Epidermal melanocyte (primary cell): ENCODE measurements at regions not wholly inside any gene's neighbourhood (a gene's known extent, or its start where the extent isn't known, plus 50 kb on each side); places are given as distances from the start of the nearest gene placed in this dataset.
"Not testable (repeated sequence)": the region's sequence is repeated elsewhere in the genome, so short reads cannot be mapped to it uniquely, and the experiment has no call there.

Source experiments
- DNase-seq: peaks from one replicate; pipeline ENCODE4 v3.0.0; 2011; ENCODE audit warnings: low spot score; ENCODE audit not compliant: insufficient read length

GRCh38 chrX:121169099-121170035 lies 122.0 kb downstream of the GLUD2 start:
- DNase-seq = no peak

GRCh38 chrX:121172703-121173102 lies 125.3 kb downstream of the GLUD2 start:
- DNase-seq = no peak

GRCh38 chrX:121179972-121180371 lies 132.6 kb downstream of the GLUD2 start:
- DNase-seq = no peak

GRCh38 chrX:121191779-121192178 lies 144.4 kb downstream of the GLUD2 start:
- DNase-seq = no peak

- no peak for DNase-seq
Observed at GRCh38 chrX:121195719-121196118, 148.3 kb downstream of the GLUD2 start.

- not testable (repeated sequence) for DNase-seq
Observed at GRCh38 chrX:121196872-121197444, 149.5 kb downstream of the GLUD2 start.

GRCh38 chrX:121208563-121208962 lies 161.2 kb downstream of the GLUD2 start:
- DNase-seq = no peak

- DNase-seq = no peak
Observed at GRCh38 chrX:121216641-121217374, 169.4 kb downstream of the GLUD2 start.

GRCh38 chrX:121221322-121221977 lies 174.0 kb downstream of the GLUD2 start:
- DNase-seq = no peak

GRCh38 chrX:121227888-121228287 lies 180.5 kb downstream of the GLUD2 start:
- DNase-seq = no peak

- no peak for DNase-seq
Observed at GRCh38 chrX:121231566-121232358, 184.4 kb downstream of the GLUD2 start.

- DNase-seq = no peak
Observed at GRCh38 chrX:121236040-121236439, 188.6 kb downstream of the GLUD2 start.

GRCh38 chrX:121238093-121238492 lies 190.7 kb downstream of the GLUD2 start:
- DNase-seq = no peak

GRCh38 chrX:121244511-121244910 lies 197.1 kb downstream of the GLUD2 start:
- no peak for DNase-seq

GRCh38 chrX:121245763-121246162 lies 198.4 kb downstream of the GLUD2 start:
- DNase-seq = no peak

- no peak for DNase-seq
Observed at GRCh38 chrX:121254336-121254735, 206.9 kb downstream of the GLUD2 start.

- DNase-seq = peak; percentile 15
Observed at GRCh38 chrX:121256647-121257046, 209.2 kb downstream of the GLUD2 start.

- no peak for DNase-seq
Observed at GRCh38 chrX:121258545-121258944, 211.1 kb downstream of the GLUD2 start.

- no peak for DNase-seq
Observed at GRCh38 chrX:121259170-121259569, 211.8 kb downstream of the GLUD2 start.

- peak; percentile 24 for DNase-seq
Observed at GRCh38 chrX:121260596-121261240, 213.3 kb downstream of the GLUD2 start.
